Bronchial epithelial cell (primary cell): ENCODE measurements at regions not wholly inside any gene's neighbourhood (a gene's known extent, or its start where the extent isn't known, plus 50 kb on each side); places are given as distances from the start of the nearest gene placed in this dataset.

Source experiments
- DNase-seq: peaks from one replicate; pipeline ENCODE4 v3.0.0-alpha.2; 2010; ENCODE audit warnings: low read depth
- FAIRE-seq: peaks from 2 replicates; lab custom pipeline; 2011; peaks lifted over from hg19 to GRCh38; lab: Jason Lieb, UNC
- H3K27me3 ChIP-seq: 2 replicates; pipeline ENCODE4 v1.5.1; 2011; ENCODE audit warnings: low read length; ENCODE audit not compliant: control insufficient read depth, insufficient read depth
- H3K36me3 ChIP-seq: 2 replicates; pipeline ENCODE4 v1.5.1; 2011; ENCODE audit warnings: low read length; ENCODE audit not compliant: control insufficient read depth, insufficient read depth
- H3K4me3 ChIP-seq: 2 replicates; pipeline ENCODE4 v1.5.1; 2011; ENCODE audit warnings: mild to moderate bottlenecking, low read depth, low read length, control low read depth
- TF ChIP-seq, protein P1 (sequence below): IDR thresholded peaks from 2 replicates; pipeline ENCODE4 v1.5.1; 2011; ENCODE audit warnings: mild to moderate bottlenecking, moderate library complexity, low read length, control low read depth, inconsistent platforms; ENCODE audit not compliant: insufficient read depth, severe bottlenecking

DNA sequence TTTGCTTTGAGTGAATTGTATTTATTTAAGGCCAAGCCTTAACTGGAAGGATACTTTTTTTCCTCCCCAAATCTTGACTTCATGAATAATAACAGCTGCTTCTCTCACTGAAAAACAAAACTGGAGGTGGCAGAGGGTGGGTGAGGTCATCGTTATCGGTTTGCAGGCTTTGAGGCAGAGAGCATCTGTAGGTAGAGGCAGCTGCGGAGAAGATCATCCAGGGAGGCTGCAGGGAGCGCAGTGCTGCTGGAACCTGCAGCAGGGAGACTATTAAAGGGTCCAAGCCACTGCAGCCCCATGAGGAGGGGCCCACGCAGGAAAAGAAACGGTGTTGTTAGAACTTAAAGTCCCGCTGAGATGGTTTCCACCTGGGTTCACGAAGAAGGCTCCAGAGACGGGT is 112.1 kb upstream of the SDK1 start:
- DNase-seq (no peak), FAIRE-seq (no peak)
- Histone ChIP-seq H3K27me3 (no peaks in the 10 kb centered on the region), H3K4me3 (no peak overlapping the region), H3K36me3 (no peaks in the 10 kb centered on the region)
- TF ChIP-seq, protein P1, sequence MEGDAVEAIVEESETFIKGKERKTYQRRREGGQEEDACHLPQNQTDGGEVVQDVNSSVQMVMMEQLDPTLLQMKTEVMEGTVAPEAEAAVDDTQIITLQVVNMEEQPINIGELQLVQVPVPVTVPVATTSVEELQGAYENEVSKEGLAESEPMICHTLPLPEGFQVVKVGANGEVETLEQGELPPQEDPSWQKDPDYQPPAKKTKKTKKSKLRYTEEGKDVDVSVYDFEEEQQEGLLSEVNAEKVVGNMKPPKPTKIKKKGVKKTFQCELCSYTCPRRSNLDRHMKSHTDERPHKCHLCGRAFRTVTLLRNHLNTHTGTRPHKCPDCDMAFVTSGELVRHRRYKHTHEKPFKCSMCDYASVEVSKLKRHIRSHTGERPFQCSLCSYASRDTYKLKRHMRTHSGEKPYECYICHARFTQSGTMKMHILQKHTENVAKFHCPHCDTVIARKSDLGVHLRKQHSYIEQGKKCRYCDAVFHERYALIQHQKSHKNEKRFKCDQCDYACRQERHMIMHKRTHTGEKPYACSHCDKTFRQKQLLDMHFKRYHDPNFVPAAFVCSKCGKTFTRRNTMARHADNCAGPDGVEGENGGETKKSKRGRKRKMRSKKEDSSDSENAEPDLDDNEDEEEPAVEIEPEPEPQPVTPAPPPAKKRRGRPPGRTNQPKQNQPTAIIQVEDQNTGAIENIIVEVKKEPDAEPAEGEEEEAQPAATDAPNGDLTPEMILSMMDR: no peak

DNA sequence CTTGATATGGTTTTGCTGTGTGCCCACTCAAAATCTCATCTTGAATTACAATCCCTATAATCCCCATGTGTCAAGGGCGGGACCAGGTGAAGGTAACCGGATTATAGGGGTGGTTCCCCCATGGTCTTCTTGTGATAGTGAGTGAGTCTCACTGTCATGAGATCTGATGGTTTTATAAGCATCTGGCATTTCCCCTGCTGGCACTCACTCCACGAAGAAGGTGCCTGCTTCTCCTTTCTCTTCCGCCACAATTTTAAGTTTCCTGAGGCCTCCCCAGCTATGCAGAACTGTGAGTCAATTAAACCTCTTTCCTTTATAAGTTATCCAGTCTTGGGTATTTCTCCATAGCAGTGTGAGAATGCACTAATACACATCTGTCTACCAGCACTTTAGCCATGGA is 109.5 kb upstream of the SDK1 start:
- H3K4me3 ChIP-seq: no peak overlapping the region
- FAIRE-seq: no peak
- TF ChIP-seq, protein P1: no peak
- no peak for DNase-seq
- H3K27me3 ChIP-seq: no peaks in the 10 kb centered on the region
- H3K36me3 ChIP-seq: no peaks in the 10 kb centered on the region

DNA sequence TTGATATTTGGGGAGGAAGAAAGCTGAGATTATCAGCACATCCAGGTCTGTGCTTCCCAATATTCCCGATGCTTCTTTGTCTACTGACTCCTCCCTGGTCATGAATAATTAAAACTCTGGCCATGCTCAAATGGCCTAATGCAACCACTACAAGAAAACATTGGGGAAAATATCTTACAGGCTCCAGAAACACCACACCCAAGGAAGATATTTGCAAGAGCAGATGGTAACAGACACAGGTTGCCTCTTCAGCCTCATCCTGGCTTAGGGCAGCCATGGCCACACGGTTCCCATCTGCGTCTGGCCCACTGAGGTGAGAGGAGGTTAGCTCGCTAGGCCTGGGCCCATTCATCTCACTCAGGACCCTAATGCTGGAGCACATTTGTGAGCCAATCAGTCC is 108.4 kb upstream of the SDK1 start:
- FAIRE-seq (no peak), DNase-seq (no peak)
- TF ChIP-seq, protein P1: no peak
- H3K4me3 ChIP-seq: no peak overlapping the region
- no peaks in the 10 kb centered on the region for H3K36me3 ChIP-seq
- no peaks in the 10 kb centered on the region for H3K27me3 ChIP-seq

DNA sequence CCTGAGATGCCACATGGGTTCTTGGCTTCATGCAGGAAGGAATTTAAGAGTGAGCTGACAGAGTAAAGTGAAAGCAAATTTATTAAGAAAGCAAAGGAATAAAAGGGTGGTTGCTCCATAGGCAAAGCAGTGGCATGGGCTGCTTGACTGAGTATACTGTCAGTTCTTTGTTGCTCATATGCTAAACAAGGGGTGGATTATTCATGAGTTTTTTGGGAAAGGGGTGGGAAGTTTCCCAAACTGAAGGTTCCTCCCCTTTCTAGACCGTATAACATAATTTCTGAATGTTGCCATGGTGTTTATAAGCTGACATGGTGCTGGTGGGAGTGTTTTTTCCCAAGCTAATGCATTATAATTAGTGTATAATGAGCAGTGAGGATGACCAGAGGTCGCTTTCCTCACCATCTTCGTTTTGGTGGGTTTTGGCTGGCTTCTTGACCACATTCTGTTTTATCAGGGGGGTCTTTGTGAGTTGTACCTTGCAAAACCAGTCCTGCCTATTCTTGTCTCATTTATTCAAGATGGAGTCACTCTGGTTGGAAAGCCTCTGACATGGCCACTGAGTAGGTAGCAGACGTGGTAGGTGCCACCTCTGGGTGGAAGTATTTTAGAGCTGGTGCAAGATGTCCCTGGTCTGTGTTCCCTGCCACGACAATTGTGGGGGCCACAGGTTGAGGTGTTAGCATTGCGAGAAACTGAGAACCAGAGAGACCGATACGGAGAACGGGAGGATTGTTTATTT is 107.5 kb upstream of the SDK1 start:
- TF ChIP-seq, protein P1: no peak
- DNase-seq (no peak), FAIRE-seq (peak; percentile 32)
- Histone ChIP-seq H3K27me3 (no peaks in the 10 kb centered on the region), H3K4me3 (no peak overlapping the region), H3K36me3 (no peaks in the 10 kb centered on the region)

DNA sequence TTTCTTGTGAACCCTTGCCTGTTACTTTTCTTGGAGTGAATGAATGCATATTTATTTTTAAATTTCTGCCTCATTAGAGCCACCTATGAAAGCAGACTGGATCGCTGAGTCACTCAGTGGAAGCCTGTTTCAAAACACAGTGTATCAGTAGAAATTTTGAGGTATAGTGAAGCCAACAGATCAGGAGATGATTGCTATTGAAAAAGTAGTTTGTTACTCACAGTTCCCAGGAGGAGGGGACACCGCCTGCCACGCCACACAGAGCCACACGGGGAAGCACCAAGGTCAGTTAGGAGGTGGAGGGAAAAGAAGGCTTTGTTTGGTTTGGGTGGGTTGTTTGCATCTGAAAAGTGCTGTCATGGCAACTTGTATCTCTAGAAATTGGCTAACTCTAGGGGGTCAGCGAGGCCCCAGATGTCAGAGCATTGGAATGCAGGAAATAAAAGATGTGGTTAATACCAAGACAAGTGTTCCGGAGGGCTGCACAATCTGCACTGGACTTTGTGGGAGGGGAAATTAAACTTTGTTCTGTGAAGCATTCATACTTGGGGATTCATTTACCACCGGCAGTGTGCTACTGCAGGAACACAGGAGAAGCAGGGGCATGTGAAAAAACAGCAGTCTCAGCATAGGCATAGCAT is 106.4 kb upstream of the SDK1 start:
- DNase-seq (peak; percentile 57), FAIRE-seq (no peak)
- TF ChIP-seq, protein P1: no peak
- no peak overlapping the region for H3K4me3 ChIP-seq
- H3K27me3 ChIP-seq: no peaks in the 10 kb centered on the region
- H3K36me3 ChIP-seq: no peaks in the 10 kb centered on the region
